HG03025 (cell line): ENCODE measurements at regions not wholly inside any gene's neighbourhood (a gene's known extent, or its start where the extent isn't known, plus 50 kb on each side); places are given as distances from the start of the nearest gene placed in this dataset.
"Not testable (repeated sequence)": the region's sequence is repeated elsewhere in the genome, so short reads cannot be mapped to it uniquely, and the experiment has no call there.

Source experiments
- ATAC-seq: cut with Tn5 transposase; IDR thresholded peaks from one replicate; pipeline ENCODE4 v1.9.1; 2021; ENCODE audit warnings: mild to moderate bottlenecking, moderate library complexity; ENCODE audit not compliant: unreplicated experiment, low FRiP score

GRCh38 chr5:42874621-42875198 is 63.0 kb upstream of the SELENOP start:
- no peak for ATAC-seq

DNA sequence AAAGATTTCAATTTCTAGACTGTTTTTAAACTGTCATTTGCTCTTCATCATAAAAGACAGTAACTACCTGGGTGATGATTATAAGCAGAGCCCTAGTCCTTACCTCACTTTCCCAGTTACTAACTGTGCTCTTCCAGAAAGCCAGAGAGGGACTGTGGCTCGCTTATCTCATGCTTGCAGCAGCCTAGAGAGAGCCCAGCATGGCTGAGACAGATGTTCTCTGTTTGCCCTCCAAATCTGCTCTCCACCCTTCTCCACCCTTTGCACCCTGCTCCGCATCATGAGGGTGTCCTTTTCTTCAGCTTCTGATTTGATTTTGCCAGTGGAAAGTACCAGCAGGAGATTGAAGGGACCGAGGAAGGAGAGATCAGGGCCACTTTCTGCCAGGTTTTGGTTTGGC is 61.2 kb upstream of the SELENOP start:
- ATAC-seq, result no peak

- ATAC-seq, result no peak
These were observed 59.3 kb upstream of the SELENOP start for GRCh38 chr5:42870882-42871418.

GRCh38 chr5:42868417-42868816 is 56.7 kb upstream of the SELENOP start:
- not testable (repeated sequence) for ATAC-seq

DNA sequence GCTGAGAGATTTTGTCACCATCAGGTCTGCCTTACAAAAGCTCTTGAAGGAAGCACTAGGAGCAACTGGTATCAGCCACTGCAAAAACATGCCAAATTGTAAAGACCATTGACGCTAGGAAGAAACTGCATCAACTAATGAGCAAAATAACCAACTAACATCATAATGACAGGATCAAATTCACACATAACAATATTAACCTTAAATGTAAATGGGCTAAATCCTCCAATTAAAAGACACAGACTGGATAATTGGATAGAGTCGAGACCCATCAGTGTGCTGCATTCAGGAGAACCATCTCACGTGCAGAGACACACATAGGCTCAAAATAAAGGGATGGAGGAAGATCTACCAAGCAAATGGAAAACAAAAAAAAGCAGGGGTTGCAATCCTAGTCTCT is 53.1 kb upstream of the SELENOP start:
- not testable (repeated sequence) for ATAC-seq
